HG02981 (cell line): ENCODE measurements at regions not wholly inside any gene's neighbourhood (a gene's known extent, or its start where the extent isn't known, plus 50 kb on each side); places are given as distances from the start of the nearest gene placed in this dataset.

Source experiments
- ATAC-seq: cut with Tn5 transposase; IDR thresholded peaks from one replicate; pipeline ENCODE4 v1.9.1; 2021; ENCODE audit warnings: mild to moderate bottlenecking, moderate library complexity; ENCODE audit not compliant: unreplicated experiment

DNA sequence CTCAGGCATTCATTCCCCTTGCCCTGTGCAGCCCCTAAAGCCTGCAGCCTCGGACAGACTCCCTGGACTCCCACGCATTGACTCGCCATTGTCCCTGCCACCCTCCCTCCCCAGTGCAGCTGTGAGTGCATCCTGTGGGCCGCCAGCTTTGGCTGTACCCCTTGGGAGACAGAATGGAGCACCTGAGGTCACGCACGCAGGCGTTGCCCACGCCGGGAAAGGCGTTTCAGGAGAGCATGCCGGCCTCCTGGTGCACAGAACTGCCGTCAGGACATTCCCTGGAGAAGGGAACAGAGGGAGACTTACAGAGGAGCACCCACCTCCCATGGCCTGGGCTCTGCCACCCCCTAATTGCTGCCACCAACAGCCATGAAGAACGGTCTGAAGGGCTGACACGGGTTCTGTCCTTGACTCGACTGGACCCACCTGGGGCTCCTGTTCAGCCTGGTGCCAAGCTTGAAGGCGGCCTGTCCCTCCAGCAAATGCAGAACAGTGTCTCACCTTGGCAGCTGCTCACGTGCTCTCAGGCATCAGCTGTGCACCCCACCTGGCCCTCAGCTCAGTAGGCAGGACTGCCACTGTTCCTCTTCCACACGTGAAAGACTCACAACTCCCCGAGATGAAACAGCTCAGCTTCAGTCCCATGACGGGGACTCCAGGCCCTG lies 503.8 kb downstream of the BRD1 start:
- ATAC-seq, result no peak

- no peak for ATAC-seq
Measured at GRCh38 chr22:49322861-49323622, 504.6 kb downstream of the BRD1 start.

DNA sequence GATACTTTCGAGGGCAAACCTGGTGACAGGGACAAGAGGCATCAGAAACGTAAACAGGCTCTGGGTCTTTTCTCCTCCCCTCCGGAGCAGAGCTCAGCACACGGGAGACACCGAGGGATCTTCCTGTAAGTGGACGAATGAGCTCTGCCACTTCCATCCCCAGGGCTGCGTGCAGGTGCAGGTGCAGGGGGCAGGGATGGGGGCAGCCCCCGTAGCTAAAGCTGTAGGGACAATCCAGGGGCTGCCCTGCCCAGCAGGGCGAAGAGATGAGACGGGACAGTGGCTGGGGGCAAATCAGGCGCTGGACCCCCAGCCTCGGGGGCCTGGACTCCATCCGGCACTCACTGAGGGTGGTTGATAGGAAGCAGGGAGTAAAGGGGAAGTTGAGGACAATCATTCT lies 505.4 kb downstream of the BRD1 start:
- ATAC-seq, result no peak

GRCh38 chr22:49321477-49322055 lies 506.1 kb downstream of the BRD1 start:
- ATAC-seq, result no peak

DNA sequence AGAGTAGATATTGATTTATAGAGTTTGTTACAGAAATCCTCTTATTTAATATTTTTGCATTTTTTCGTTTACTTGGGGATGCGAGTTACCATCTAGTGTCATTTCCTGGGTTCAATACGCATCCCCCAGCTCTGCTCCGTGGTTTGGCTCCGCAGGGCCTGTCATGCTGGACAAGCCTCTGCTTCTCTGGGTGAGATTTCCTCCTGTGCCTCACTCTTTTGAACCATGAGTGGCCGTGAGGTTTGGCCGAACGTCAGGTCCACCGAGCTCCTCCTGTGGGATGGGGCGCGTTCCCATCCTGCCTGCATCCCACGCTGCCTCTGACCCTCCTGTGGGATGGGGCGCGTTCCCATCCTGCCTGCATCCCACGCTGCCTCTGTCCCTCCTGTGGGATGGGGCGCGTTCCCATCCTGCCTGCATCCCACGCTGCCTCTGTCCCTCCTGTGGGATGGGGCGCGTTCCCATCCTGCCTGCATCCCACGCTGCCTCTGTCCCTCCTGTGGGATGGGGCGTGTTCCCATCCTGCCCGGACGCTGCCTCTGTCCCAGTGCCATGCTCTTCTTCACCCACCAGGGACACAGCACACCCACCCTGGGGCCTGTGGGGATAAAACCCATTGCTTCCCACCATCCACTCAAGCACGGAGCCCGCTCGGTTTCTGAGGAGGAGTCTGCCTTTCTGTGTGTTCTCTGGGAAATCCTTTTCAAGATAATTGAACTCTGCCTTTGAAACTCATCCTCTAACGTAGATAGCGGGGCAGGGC lies 506.8 kb downstream of the BRD1 start:
- no peak for ATAC-seq

- ATAC-seq, result no peak
Measured at GRCh38 chr22:49317369-49317768, 510.3 kb downstream of the BRD1 start.

DNA sequence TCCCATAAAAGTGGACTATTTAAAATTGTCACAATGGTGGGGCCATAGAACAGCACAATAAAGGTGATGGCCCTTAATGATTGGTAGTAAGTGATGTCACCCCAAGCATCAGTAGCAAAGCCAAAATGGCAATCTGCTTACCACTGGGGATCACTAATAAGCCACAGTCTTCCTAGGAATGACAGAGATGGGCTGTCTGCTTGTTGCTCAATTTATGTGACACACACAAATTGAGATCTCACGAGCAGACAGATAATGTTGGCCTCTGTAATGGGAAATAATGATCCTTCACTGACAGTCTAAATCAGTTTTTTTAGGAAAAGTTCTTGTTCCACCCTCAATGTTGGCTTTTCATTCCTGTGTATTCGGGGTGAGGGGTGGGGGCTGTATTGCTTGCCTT lies 515.1 kb downstream of the BRD1 start:
- no peak for ATAC-seq

GRCh38 chr22:49310354-49310753 lies 517.3 kb downstream of the BRD1 start:
- ATAC-seq, result no peak

DNA sequence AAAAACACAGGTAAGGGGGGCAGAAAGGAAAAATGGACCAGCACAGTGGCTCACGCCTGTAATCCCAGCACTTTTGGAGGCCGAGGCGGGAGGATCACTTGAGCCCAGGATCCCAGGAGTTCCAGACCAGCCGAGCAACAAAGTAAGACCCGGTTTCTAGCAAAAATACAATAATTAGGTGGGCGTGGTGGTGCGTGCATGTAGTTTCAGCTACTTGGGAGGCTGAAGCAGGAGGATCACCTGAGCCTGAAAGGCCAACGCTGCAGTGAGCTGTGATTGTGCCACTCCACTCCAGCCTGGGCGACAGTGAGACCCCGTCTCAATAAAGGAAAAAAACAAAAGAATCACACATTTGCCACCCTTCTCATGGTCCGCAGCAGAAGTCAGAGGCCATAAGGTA lies 519.4 kb downstream of the BRD1 start:
- no peak for ATAC-seq

- no peak for ATAC-seq
Measured at GRCh38 chr22:49307870-49308269, 519.8 kb downstream of the BRD1 start.

- no peak for ATAC-seq
Measured at GRCh38 chr22:49307481-49307830, 520.2 kb downstream of the BRD1 start.

DNA sequence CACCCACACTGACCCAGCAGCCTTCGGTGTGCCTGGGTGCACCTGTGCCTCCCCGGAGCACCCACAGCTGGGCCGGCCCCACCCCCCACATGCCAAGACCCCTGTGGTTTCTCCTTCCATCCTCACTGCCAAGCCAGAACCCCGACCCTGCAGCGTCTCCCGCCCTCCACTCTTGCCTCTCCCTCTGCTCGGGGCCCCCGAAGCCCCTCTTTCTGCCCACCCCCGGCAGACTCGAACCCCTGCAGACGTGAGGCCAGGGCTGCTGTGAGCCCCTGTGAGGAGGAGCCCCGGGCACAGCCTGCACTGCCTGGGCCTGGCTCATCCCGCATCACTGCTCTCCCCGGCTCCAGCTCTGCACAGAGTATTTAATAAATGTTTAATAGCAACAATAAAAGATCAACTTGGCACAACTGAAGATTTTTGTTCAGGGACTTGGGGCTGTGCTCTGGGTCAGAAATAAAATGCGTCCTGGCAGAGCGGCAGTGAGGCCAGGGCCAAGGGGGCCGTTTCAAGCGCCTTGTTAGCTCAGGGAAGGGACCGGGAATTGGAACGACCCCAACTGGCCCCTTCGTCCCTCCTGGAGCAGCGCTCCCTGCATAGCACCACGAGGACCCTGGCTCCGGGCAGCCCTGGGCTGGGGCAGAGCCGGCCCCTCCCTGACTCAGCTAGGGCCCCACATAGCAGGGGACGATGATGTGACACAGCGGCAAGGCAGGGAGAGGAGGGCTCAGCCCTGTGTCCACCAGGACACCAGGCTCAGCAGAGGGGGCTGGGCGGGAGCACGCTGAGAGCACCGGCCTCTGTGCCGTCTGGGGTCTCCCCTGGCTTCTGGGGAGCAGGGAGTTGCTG lies 520.8 kb downstream of the BRD1 start:
- ATAC-seq, result no peak

DNA sequence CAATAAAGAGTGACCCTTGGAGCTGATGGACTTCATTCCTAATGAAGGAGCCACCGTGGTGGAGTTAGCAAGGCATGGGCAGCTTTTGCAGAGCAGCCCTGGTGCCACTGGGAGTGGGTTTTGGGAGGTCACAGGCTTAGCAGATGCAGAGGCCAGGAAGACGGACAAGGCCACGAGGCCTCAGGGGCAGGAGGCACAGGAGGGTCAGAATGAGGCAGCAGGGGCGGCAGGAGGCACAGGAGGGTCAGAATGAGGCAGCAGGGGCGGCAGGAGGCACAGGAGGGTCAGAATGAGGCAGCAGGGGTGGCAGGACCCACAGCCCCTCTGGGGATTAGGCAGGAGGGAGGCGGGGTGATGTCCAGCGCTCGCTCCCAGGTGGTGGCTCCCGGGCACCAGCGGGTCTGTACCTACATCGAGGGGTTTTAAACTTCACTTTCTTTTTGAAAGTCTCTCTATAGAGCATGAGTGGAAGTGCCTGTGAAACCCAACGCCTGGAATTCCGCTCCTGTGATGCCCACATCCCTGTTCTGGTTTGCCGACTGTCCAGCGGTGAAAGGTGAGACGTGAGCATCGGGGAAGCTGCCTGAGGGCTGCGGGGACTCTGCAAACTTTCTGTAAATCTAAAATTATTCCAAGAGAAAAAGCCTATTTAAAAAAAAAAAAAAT lies 521.6 kb downstream of the BRD1 start:
- ATAC-seq, result no peak

- no peak for ATAC-seq
Measured at GRCh38 chr22:49305214-49305965, 522.3 kb downstream of the BRD1 start.

- no peak for ATAC-seq
Measured at GRCh38 chr22:49303781-49304461, 523.8 kb downstream of the BRD1 start.

- no peak for ATAC-seq
Measured at GRCh38 chr22:49303061-49303735, 524.5 kb downstream of the BRD1 start.

GRCh38 chr22:49302530-49302929 lies 525.1 kb downstream of the BRD1 start:
- ATAC-seq, result no peak

- no peak for ATAC-seq
Measured at GRCh38 chr22:49302150-49302460, 525.6 kb downstream of the BRD1 start.
